ENCODE measurements at regions not wholly inside any gene's neighbourhood (a gene's known extent, or its start where the extent isn't known, plus 50 kb on each side); places are given as distances from the start of the nearest gene placed in this dataset.

GRCh38 chr6:109239651-109240321, 142.5 kb downstream of the CD164 start:
- TF ChIP-seq CTCF (IDR thresholded peaks at IDR 0.05; ENCODE audit: insufficient read depth, low read length) = no peak
- no peak for TF ChIP-seq POLR2AphosphoS5 (IDR thresholded peaks at IDR 0.05; ENCODE audit: low read depth)

Data from HL-60 (cell line).